ENCODE measurements at regions not wholly inside any gene's neighbourhood (a gene's known extent, or its start where the extent isn't known, plus 50 kb on each side); places are given as distances from the start of the nearest gene placed in this dataset.

- TF ChIP-seq CTCF (IDR thresholded peaks at IDR 0.05), result no peak
- no peak for TF ChIP-seq POLR2AphosphoS5 (IDR thresholded peaks at IDR 0.05)
- TF ChIP-seq EP300 (IDR thresholded peaks at IDR 0.05; ENCODE audit: low read depth), result no peak
- no peak for TF ChIP-seq POLR2A (IDR thresholded peaks at IDR 0.05)
- no peak for DNase-seq
- H3K36me3 ChIP-seq, result no peaks in the 10 kb centered on the region
- no peak overlapping the region for H3K27ac ChIP-seq
- H3K4me3 ChIP-seq, result no peak overlapping the region
- WGBS, 2 donors (ENCODE audit: low coverage in 1 of 2), result 36 to 76% methylated on average over 1 of the region's 1 CpG
- intact Hi-C loops (cut with DNase I; ENCODE audit: low total_unique reads), result no loop called here
- H3K4me1 ChIP-seq, result no peaks in the 10 kb centered on the region
- H3K9me3 ChIP-seq, result no peaks in the 10 kb centered on the region
- no peaks in the 10 kb centered on the region for H3K27me3 ChIP-seq
- in situ Hi-C loops (cut with MboI; ENCODE audit: low pct_ligation_motif_present in 1 of 4, low pct_unique_long_range_greater_than_20kb in 1 of 4, low sequenced_read_pairs in 3 of 4), result no loop called here
Observed at GRCh38 chr18:39489431-39489830, 1923.8 kb upstream of the CELF4 start.

- Histone ChIP-seq H3K4me3 (no peak overlapping the region), H3K27me3 (no peaks in the 10 kb centered on the region), H3K36me3 (no peaks in the 10 kb centered on the region), H3K4me1 (no peaks in the 10 kb centered on the region), H3K27ac (no peak overlapping the region), H3K9me3 (no peaks in the 10 kb centered on the region)
- 0 to 56% methylated on average over 1 to 3 of the region's 3 CpGs for WGBS, 2 donors (ENCODE audit: low coverage in 1 of 2)
- DNase-seq, result no peak
- in situ Hi-C loops (cut with MboI; ENCODE audit: low pct_ligation_motif_present in 1 of 4, low pct_unique_long_range_greater_than_20kb in 1 of 4, low sequenced_read_pairs in 3 of 4) (no loop called here), intact Hi-C loops (cut with DNase I; ENCODE audit: low total_unique reads) (no loop called here)
- TF ChIP-seq POLR2A (IDR thresholded peaks at IDR 0.05) (no peak), EP300 (IDR thresholded peaks at IDR 0.05; ENCODE audit: low read depth) (no peak), CTCF (IDR thresholded peaks at IDR 0.05) (no peak), POLR2AphosphoS5 (IDR thresholded peaks at IDR 0.05) (no peak)
Observed at GRCh38 chr18:39487932-39488331, 1922.3 kb upstream of the CELF4 start.

- TF ChIP-seq CTCF (IDR thresholded peaks at IDR 0.05), result no peak
- TF ChIP-seq EP300 (IDR thresholded peaks at IDR 0.05; ENCODE audit: low read depth), result no peak
- no peak for TF ChIP-seq POLR2A (IDR thresholded peaks at IDR 0.05)
- no peak for TF ChIP-seq POLR2AphosphoS5 (IDR thresholded peaks at IDR 0.05)
- intact Hi-C loops (cut with DNase I; ENCODE audit: low total_unique reads), result no loop called here
- H3K4me1 ChIP-seq, result no peaks in the 10 kb centered on the region
- no peaks in the 10 kb centered on the region for H3K9me3 ChIP-seq
- in situ Hi-C loops (cut with MboI; ENCODE audit: low pct_ligation_motif_present in 1 of 4, low pct_unique_long_range_greater_than_20kb in 1 of 4, low sequenced_read_pairs in 3 of 4), result no loop called here
- no peak overlapping the region for H3K27ac ChIP-seq
- no peaks in the 10 kb centered on the region for H3K27me3 ChIP-seq
- H3K4me3 ChIP-seq, result no peak overlapping the region
- 83% methylated on average over 3 of the region's 3 CpGs; no CpG with 5 or more reads in 1 of the 2 donors for WGBS, 2 donors (ENCODE audit: low coverage in 1 of 2)
- H3K36me3 ChIP-seq, result no peaks in the 10 kb centered on the region
- DNase-seq, result no peak
Observed at GRCh38 chr18:39486268-39486667, 1920.7 kb upstream of the CELF4 start.

- Histone ChIP-seq H3K27me3 (no peaks in the 10 kb centered on the region), H3K36me3 (no peaks in the 10 kb centered on the region), H3K4me3 (no peak overlapping the region), H3K4me1 (peaks cover 0 to 1% (median 0%) of the 10 kb centered on the region in 4 donors), H3K27ac (no peak overlapping the region), H3K9me3 (no peaks in the 10 kb centered on the region)
- in situ Hi-C loops (cut with MboI; ENCODE audit: low pct_ligation_motif_present in 1 of 4, low pct_unique_long_range_greater_than_20kb in 1 of 4, low sequenced_read_pairs in 3 of 4), result no loop called here
- WGBS, 2 donors (ENCODE audit: low coverage in 1 of 2), result 0 to 50% methylated on average over 1 of the region's 1 CpG
- intact Hi-C loops (cut with DNase I; ENCODE audit: low total_unique reads), result no loop called here
- DNase-seq, result no peak
- TF ChIP-seq POLR2AphosphoS5 (IDR thresholded peaks at IDR 0.05) (no peak), CTCF (IDR thresholded peaks at IDR 0.05) (no peak), EP300 (IDR thresholded peaks at IDR 0.05; ENCODE audit: low read depth) (no peak), POLR2A (IDR thresholded peaks at IDR 0.05) (no peak)
Observed at GRCh38 chr18:39485696-39486095, 1920.1 kb upstream of the CELF4 start.
